ENCODE measurements at regions not wholly inside any gene's neighbourhood (a gene's known extent, or its start where the extent isn't known, plus 50 kb on each side); places are given as distances from the start of the nearest gene placed in this dataset.
"Not testable (repeated sequence)": the region's sequence is repeated elsewhere in the genome, so short reads cannot be mapped to it uniquely, and the experiment has no call there.

DNA sequence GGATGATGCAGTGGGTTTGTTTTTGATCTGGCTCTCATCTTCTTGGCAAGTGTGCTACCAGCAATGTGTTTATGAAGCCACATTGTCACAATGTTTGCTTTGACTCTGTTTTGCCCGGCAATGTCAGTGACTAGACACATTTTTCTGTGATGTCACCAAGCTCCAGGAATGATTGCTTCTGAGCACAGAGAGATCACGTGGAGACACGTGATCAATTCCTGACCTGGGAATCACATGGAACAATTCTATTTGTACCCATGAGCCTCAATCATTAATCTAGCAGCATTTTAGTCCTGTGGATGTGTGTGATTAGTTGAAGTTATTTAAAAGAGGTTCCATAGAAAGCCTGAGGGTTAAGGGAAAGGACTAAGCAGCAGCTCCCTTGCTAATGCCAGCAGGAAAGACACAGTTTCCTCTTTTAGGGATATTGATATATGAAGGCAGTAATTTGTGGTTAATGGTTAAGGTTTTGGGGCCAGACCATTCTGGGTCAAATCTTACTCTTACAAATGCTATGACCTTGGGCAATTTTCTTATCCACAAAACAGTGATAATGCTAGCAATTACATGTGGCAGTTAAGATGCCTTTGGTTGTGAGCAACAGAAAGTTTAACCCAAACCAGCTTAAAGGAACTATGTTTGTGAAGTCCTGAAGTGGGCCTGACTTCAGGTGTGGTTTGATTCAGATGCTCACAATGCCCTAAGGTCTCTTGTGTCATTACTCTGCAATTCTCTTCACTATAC is 59.0 kb downstream of the FASLG start:
- no peak for DNase-seq (ENCODE audit: low spot score)

DNA sequence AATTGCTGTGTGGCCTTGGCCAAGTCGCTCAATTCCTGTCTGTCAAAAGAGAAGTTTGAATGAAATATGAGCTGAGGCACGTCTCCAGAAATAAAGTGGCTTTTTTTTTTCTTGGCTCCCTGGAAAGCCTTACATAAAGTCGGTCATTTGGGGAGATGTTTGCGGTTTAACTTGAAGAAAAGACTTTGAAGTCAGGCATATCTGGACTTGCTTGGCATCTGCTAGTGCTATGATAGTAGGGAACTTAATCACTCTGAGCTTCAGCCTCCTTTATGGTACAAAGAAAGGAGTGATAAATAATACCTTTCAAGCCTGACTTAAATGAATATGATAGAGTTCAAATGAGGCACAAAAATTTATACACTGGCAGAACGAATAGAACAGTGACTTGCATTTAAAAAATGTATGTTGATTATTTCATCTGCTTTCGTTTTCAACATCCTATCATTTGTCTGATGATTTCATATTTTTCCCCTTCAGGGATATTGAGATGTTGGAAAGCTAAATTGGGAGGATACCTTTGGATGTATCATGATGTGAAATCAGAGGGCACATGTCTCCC is 60.2 kb downstream of the FASLG start:
- no peak for DNase-seq (ENCODE audit: low spot score)

DNA sequence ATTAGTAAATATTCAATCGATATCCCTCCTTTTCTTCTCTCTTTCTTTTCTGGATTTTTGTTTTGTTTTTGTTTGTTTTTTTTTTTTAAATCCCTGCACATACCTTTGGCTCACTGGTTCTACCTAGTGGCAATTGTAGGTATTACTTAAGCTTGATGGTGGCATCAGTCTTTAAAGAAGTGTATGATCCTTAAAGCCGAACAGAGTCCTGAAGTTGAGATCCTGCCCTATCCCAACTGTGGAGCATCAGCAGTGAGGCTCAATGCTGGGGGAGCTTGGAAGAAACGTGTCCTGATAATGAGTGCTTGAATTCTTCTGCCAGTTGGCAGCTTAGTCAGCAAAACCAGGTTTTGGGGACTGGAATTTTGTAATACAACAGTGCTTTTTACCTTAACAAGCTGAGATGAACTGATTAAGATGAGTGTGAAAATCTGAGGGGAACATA is 60.8 kb downstream of the FASLG start:
- DNase-seq (ENCODE audit: low spot score): no peak

DNA sequence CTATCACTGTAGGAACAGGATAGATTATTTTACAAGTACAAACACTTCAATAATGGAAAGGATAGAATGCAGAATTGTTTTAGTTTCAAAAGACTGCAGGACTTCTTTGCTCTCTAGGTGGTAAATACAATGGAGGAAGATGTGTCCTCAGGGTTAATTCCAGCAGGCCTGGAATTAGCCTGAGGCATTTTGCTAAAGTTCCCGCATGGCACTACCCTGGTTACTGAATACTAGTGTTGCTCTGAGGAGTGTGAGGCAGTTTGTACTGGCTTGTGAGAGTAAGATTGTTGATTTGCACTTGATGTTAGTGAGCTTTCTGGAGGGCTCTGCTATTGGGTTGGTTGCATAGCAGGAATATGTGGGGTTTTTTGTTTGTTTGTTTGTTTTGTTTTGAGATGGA is 61.4 kb downstream of the FASLG start:
- no peak for DNase-seq (ENCODE audit: low spot score)

DNA sequence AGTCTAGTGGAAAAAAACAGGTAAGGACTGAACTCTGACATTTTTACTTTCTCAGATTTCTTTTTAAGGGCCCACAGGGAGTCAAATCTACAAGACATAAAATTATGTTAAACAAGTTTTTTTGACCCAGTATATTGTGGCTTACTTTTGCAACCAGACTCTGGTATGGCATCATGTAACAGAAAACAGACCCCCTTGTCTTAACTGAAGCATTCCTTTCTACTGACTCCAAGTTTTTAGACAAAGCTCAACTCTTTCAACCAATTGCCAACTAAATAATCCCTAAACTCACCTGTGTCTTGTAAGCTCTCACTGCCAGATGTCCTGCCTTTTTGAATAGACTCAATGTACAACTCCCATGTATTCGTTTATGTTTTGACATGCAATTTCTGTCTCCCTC is 64.3 kb downstream of the FASLG start:
- DNase-seq (ENCODE audit: low spot score): no peak

DNA sequence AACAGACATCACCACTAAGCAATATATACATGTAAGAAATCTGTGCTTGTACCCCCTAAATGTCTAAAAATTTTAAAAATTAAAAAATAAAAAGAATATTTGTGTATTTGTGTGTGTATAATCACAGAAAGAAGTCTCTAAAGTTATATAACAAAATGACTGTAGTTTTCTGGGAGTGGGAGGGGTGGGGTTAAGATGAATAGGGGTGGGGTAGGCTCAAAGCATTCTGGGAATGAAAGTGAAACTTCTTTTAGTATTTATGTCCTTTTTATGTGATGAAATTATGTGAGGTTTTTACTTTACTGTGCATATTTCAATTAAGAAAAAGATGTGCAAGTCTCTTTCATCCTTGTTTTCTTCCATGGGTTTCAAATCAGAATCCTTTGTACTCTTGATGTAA is 65.3 kb downstream of the FASLG start:
- DNase-seq (ENCODE audit: low spot score): no peak

DNA sequence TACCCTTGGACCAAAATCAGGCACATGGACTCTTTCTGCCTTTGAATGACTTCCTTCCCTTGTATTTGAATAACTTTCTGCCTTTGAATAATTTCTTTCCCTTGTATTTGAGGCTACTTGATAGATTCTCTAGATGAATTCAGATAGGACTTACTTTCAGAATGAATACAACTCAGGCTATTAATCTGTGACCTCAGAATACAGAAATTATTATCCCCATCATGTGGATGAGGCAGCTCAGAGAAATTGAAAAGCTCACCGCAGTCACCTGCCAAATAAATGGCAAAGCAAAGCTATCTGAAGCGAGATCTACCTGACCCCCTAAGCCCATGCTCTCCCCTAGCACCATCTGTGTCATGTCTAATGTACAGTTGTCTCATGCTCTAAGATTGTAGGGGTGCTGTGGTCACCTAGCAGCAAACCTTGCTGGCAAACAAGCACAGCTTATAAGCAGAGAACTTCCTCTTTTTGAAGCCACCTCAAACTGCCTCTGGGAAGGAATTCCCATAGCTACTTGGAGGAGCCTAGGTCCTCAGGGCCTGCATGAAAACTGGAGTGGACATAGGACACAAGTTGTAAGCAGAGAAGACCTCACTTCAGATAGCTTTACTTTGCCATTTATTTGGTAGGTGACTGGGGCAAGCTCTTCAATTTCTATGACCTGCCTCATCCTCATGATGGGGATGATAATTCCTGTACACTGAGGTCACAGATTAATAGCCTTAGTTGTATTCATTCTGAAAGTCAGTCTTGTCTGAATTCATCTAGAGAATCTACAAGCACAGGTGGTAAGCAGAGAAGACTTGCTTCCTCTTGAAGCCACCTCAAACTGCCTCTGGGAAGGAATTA is 66.1 kb downstream of the FASLG start:
- no peak for DNase-seq (ENCODE audit: low spot score)

DNA sequence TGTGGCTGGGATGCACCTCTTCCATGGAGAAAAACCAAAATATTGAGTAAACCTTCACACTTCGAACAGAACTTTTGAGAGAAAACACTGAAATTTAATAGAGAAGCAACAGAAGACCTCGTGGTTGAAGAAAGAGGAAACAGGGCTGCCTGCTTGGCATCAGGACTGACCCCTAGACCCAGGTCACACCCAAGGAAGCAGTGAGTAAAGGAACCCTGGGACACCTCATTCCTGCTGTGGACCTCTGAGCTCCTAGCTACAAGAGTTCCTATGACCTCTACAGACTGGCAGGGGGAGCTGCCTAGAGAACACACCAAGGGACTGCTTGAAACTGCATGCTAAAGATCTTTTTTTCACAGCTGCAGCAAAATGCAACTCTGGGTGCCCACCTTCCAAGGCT is 67.8 kb downstream of the FASLG start:
- DNase-seq (ENCODE audit: low spot score): no peak

DNA sequence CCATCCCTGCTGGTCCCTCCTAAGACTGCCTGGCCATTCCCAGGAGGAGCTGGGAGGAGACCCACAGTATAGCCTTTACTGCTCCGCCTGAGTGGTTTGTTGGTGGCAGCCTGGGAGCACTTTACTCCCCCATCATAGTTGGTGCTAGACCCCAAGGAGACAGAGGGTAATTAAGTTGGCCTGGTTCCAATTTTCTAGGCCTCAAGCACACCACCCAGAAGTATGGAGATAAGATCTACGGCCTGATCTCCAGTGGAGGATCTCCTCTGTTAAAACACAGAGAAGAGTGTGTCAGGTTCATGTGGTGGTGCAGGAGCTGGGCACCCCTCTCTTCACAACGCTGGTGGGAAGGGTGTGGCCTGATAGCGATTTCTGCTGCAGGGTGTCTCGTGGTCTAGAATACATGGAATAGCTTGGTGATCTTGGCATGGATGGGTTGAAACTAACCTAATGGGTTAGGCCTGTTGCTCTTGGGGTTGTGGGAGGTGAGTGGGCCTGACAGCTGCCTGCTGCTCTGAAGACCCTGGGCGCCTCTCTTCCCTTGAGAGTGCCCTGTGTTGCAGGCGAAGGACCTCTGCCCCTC is 68.5 kb downstream of the FASLG start:
- DNase-seq (ENCODE audit: low spot score): no peak

DNA sequence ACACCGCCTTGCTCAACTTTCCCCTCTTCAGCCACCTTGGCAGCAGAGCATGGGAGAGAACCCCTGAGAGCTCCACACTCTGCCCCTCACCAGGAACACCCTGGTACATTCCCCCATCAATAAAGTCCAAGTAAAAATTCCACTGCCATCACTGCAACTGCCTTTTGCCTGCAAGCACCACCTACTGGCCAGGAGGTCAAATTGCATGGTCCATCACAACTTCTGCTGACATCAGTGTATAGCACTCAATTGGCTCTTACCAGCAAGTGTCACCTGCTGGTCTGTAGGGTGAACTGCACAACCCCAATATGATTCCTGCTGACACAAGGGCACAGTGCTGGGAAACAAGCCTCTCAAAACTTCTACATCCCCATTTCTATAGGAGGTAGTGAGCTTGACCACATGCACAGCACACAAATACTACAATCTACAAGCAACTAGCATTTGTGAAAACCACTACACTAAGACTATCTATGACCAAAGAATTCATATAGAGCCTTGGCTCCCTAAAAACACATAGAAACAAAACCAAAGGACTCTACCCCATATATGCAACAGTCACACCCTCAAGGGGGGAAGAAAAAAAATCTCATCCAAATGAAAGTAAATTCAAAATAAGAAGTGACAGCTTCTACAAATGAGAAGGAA is 69.2 kb downstream of the FASLG start:
- no peak for DNase-seq (ENCODE audit: low spot score)

DNA sequence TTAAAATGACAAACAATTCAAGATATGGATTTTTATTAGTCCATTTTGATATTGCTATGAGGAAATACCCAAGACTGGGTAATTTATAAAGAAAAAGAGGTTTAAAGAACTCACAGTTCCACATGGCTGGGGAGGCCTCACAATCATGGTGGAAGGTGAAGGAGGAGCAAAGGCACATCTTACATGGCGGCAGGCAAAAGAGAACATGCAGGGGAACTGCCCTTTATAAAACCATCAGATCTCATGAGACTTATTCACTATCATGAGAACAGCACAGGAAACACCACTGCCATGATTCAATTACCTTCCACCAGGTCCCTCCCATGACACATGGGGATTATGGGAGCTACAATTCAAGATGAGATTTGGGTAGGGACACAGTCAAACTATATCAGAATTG is 69.8 kb downstream of the FASLG start:
- DNase-seq (ENCODE audit: low spot score): not testable (repeated sequence)

DNA sequence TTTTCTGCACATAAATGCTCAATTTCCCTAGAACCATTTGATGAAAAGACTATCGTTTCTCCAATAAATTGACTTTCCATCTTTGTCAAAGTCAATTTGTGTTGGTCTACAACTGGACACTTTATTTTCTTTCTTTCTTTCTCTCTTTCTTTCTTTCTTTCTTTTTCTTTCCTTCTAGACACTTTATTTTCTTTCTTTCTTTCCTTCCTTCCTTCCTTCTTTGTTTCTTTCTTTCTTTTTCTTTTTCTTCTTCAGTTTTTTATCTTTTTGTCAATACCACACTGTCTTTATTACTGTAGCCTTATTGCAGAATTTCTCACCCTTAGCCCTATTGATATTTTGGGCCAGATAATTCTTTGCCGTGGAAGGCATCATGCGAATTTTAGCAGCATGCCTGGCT is 73.5 kb downstream of the FASLG start:
- DNase-seq (ENCODE audit: low spot score): no peak

DNA sequence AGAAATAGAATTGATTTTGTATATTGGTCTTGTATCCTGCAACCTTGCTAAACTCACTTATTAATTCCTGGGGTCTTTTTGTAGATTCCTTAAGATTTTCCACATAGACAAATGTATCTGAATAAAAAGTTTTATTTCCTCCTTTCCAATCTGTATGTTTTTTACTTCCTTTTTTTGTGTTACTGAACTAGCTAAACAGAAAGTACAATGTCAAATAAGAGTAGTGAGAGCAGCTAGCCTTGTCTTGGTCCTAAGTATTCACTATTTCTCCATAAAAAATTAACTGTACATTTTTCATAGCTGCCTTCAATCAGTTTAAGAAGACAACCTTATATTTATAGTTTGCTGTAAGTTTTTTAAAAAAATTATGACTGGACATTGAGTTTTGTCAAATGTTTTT is 74.9 kb downstream of the FASLG start:
- DNase-seq (ENCODE audit: low spot score): no peak

DNA sequence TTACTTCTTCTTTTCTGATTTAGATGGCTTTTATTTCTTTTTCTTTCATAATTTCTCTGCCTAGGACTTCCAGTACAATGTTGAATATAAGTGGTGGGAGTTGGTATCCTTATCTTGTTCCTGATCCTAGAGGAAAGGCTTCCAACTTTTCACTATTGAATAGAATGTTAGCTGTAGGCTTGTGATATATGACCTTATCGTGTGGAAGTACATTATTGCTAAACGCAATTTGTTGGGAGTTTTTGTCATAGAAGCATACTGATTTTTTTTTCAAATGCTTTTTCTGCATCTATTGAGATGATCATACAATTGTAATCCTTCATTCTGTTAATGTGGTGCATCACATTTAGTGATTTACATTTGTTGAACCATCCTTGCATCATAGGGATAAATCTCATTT is 79.5 kb downstream of the FASLG start:
- DNase-seq (ENCODE audit: low spot score): no peak

DNA sequence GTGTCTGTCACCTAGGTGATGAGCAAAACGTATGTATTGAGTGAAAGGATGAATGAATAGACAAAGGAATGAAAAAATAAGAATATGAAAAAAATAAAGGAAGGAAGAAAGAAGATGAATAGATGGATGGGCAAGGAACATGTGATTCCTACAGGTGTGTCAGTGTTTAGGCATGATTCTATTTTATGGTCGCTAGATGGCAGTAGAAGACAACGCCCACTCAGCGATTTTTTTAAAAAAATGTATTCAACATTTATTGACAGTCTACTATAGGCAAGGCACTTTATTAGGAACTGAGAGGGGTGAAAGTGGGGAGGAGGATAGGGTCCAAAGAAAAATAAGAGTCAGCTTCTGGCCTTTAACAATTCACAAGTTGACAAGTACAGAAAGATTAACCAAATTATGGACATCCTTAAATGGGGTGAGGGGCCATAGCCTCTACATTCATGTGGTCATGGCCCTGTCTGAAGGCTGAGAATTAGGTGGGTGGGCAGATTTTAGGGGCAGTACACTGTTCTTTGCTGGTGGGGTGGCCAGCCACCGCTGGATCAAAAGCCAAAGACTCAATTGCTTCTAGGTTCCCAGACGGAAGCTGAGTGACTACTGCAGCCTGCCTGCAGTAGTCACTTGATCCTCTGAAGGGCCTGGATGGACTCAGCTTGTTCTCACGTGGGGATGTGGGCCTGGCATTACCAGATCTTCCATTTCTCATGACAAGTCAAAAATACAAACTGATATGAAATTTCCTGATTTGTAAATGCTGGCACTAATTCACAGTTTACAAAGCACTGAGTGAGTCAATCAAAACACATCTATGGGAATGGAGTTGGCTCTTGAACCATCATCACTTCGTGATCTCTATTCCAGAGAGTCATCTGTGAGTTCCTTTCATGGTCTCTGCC is 83.9 kb downstream of the FASLG start:
- no peak for DNase-seq (ENCODE audit: low spot score)

DNA sequence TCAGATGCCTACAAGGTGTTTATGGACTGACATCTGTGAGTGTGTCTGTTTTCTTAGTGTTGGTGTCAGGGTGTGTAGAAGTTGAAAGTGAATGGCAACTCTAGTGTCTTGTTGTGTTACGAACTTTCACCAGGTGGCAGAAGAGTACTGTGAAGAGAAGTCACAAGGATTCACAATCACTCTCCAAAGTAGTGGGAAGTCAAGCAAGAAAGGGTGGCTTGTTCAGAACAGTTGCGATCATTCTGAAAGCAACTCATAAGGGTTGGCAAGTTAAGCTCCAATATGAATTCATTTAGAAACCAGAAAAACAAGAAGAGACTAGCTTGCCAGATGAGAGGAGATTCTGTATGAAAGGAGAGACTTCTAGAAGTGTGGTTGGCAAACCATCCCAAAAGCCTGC is 86.1 kb downstream of the FASLG start:
- DNase-seq (ENCODE audit: low spot score): peak; percentile 41

DNA sequence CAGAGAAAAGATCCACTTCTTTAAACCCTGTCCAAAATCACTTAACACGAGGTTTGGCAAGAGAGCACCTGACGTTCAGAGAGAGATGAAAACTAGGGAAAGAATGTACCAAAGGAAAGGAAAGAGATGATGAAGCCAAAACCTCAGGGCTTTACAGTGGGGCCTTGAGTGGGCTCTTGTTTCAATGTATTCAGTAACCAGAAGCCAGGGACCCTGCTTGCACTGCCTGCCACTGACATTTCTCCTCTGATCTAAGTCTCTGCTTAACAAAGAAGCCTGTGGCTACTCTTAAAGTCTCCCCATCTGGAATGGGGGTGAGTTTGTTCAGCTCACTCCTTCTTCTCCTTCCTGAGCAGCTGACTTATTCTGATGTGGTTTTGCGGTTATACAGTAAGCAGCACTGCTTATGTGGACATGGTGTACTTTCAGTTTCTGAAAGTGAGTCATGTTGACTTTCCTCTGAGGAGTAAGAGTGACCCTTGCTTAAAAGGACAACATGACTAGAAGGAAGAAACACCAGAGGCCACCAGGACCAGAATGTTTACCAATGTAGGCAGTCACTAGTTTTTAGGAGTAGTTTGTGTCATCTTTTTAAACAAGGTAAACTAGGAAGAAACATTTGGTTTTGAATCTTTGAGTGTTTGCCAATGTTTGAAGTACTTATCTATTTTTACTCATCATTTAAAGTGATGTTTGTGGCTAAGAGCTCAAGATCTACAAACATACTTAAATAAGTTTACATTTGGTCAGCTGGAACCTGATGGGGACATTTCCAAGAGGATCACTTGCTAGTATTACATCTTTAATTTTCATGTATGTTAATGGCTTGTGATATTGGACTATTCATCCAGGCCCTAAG is 87.4 kb downstream of the FASLG start:
- DNase-seq (ENCODE audit: low spot score): peak; percentile 47

DNA sequence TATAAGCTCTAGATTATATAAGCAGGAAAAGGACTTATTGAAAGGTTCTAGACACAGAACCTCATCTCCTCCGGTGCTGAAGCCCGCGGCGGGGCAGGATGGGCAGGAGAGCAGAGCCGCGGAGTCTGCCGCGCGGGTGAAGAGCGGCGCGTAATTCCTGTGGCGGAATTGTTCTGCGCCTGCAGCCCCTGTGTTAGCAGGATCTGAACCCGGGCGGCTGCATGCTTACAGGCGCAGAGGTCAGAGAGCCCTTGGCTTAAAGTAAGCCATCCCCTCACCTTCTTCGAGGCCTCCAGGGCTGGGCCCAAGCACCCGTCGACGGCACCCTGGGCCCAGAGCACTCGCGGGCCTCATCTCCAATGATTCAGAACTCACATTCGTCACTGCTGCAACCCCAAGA is 89.3 kb downstream of the FASLG start:
- DNase-seq (ENCODE audit: low spot score): no peak

DNA sequence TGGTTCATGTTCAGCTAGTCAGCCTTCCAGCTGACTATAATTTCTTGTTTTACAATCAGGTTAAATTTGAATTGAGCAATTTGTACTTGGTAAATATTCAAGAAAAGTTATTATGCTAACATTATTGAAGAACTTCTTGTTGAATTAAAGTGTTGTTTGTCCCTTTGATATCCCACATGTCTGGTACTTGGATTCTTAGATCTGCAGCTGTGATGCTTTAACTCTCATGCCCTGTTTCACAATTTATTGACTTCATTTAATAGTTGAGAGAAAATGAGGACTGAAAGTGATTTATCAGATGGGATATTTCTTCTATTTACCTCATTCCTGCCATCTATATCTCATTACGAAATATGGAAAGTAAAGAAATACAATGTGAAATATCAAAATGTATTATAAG is 92.8 kb downstream of the FASLG start:
- DNase-seq (ENCODE audit: low spot score): no peak

DNA sequence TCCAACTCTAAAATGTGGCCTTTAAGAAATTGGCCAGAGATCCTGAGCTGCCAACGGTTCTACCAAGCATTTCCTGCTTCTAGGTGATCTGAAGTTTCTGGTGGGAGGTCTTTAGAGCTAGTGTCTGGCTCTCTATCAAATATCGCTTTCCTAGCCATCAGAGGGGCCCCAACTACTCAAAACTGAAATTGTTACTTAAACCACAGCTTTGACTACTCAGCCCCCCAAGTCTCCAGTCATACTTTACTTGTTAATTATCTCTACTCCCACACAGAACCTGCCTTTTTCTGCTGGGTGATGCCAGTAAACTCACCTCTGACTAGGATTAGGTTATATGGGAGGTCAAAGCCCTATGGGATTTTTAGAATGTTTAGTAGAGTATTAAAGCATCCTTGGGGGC is 95.1 kb downstream of the FASLG start:
- DNase-seq (ENCODE audit: low spot score): no peak
